ENCODE measurements at regions not wholly inside any gene's neighbourhood (a gene's known extent, or its start where the extent isn't known, plus 50 kb on each side); places are given as distances from the start of the nearest gene placed in this dataset.

- ATAC-seq (replicated peaks) = no peak
- H3K4me3 Mint-ChIP-seq = no peak overlapping the region
Observed at GRCh38 chr5:167643631-167644280, 647.7 kb upstream of the WWC1 start.

GRCh38 chr5:167644619-167645018, 646.8 kb upstream of the WWC1 start:
- H3K4me1 Mint-ChIP-seq = no peaks in the 10 kb centered on the region
- no peaks in the 10 kb centered on the region for H3K36me3 Mint-ChIP-seq
- H3K27me3 Mint-ChIP-seq = no peaks in the 10 kb centered on the region
- no peak for ATAC-seq (replicated peaks)
- no peak overlapping the region for H3K4me3 Mint-ChIP-seq
- no peak for DNase-seq
- H3K27ac Mint-ChIP-seq = no peak overlapping the region
- H3K9me3 Mint-ChIP-seq = no peaks in the 10 kb centered on the region

More at GRCh38 chr5:167643631-167644280, 647.7 kb upstream of the WWC1 start:
- Mint-ChIP-seq H3K27ac (no peak overlapping the region), H3K36me3 (no peaks in the 10 kb centered on the region), H3K9me3 (no peaks in the 10 kb centered on the region), H3K27me3 (no peaks in the 10 kb centered on the region), H3K4me1 (no peaks in the 10 kb centered on the region)
- no peak for DNase-seq

GRCh38 chr5:167649471-167649870, 642.0 kb upstream of the WWC1 start:
- H3K27me3 Mint-ChIP-seq = no peaks in the 10 kb centered on the region
- no peaks in the 10 kb centered on the region for H3K4me1 Mint-ChIP-seq
- H3K36me3 Mint-ChIP-seq = no peaks in the 10 kb centered on the region
- no peak overlapping the region for H3K27ac Mint-ChIP-seq
- peaks cover 0 to 4% of the 10 kb centered on the region in 2 donors for H3K9me3 Mint-ChIP-seq
- DNase-seq (no peak), ATAC-seq (replicated peaks) (no peak)
- H3K4me3 Mint-ChIP-seq = no peak overlapping the region

- no peak overlapping the region for H3K4me3 Mint-ChIP-seq
- no peak for ATAC-seq (replicated peaks)
- H3K4me1 Mint-ChIP-seq = no peaks in the 10 kb centered on the region
- peaks cover 0 to 4% of the 10 kb centered on the region in 2 donors for H3K9me3 Mint-ChIP-seq
- DNase-seq = no peak
- no peaks in the 10 kb centered on the region for H3K27me3 Mint-ChIP-seq
- H3K36me3 Mint-ChIP-seq = no peaks in the 10 kb centered on the region
- H3K27ac Mint-ChIP-seq = no peak overlapping the region
Observed at GRCh38 chr5:167652690-167653089, 638.8 kb upstream of the WWC1 start.

GRCh38 chr5:167653645-167654106, 637.8 kb upstream of the WWC1 start:
- H3K9me3 Mint-ChIP-seq = peaks cover 0 to 4% of the 10 kb centered on the region in 2 donors
- H3K27me3 Mint-ChIP-seq = no peaks in the 10 kb centered on the region
- H3K36me3 Mint-ChIP-seq = no peaks in the 10 kb centered on the region
- no peak overlapping the region for H3K4me3 Mint-ChIP-seq
- H3K27ac Mint-ChIP-seq = no peak overlapping the region
- H3K4me1 Mint-ChIP-seq = no peaks in the 10 kb centered on the region
- DNase-seq = no peak
- ATAC-seq (replicated peaks) = no peak

- H3K27me3 Mint-ChIP-seq = no peaks in the 10 kb centered on the region
- no peak overlapping the region for H3K27ac Mint-ChIP-seq
- DNase-seq (no peak), ATAC-seq (replicated peaks) (no peak)
- H3K4me3 Mint-ChIP-seq = no peak overlapping the region
- peaks cover 0 to 4% of the 10 kb centered on the region in 2 donors for H3K9me3 Mint-ChIP-seq
- no peaks in the 10 kb centered on the region for H3K36me3 Mint-ChIP-seq
- no peaks in the 10 kb centered on the region for H3K4me1 Mint-ChIP-seq
Observed at GRCh38 chr5:167657016-167657415, 634.4 kb upstream of the WWC1 start.

- DNase-seq (no peak), ATAC-seq (replicated peaks) (no peak)
- no peak overlapping the region for H3K4me3 Mint-ChIP-seq
- H3K4me1 Mint-ChIP-seq = no peaks in the 10 kb centered on the region
- no peaks in the 10 kb centered on the region for H3K36me3 Mint-ChIP-seq
- H3K9me3 Mint-ChIP-seq = no peaks in the 10 kb centered on the region
- H3K27ac Mint-ChIP-seq = no peak overlapping the region
- no peaks in the 10 kb centered on the region for H3K27me3 Mint-ChIP-seq
Observed at GRCh38 chr5:167658889-167659288, 632.6 kb upstream of the WWC1 start.

- H3K27ac Mint-ChIP-seq = no peak overlapping the region
- no peak overlapping the region for H3K4me3 Mint-ChIP-seq
- no peaks in the 10 kb centered on the region for H3K27me3 Mint-ChIP-seq
- DNase-seq (no peak), ATAC-seq (replicated peaks) (no peak)
- no peaks in the 10 kb centered on the region for H3K36me3 Mint-ChIP-seq
- no peaks in the 10 kb centered on the region for H3K4me1 Mint-ChIP-seq
- H3K9me3 Mint-ChIP-seq = no peaks in the 10 kb centered on the region
Observed at GRCh38 chr5:167661605-167662004, 629.8 kb upstream of the WWC1 start.

- H3K27me3 Mint-ChIP-seq = no peaks in the 10 kb centered on the region
- H3K9me3 Mint-ChIP-seq = no peaks in the 10 kb centered on the region
- DNase-seq = no peak
- no peaks in the 10 kb centered on the region for H3K36me3 Mint-ChIP-seq
- no peak for ATAC-seq (replicated peaks)
- H3K27ac Mint-ChIP-seq = no peak overlapping the region
- no peak overlapping the region for H3K4me3 Mint-ChIP-seq
- H3K4me1 Mint-ChIP-seq = no peaks in the 10 kb centered on the region
Observed at GRCh38 chr5:167664222-167664804, 627.1 kb upstream of the WWC1 start.

- Mint-ChIP-seq H3K27ac (no peak overlapping the region), H3K4me3 (no peak overlapping the region), H3K4me1 (no peaks in the 10 kb centered on the region), H3K27me3 (no peaks in the 10 kb centered on the region), H3K36me3 (no peaks in the 10 kb centered on the region), H3K9me3 (no peaks in the 10 kb centered on the region)
- ATAC-seq (replicated peaks) (no peak), DNase-seq (no peak)
Observed at GRCh38 chr5:167665841-167666375, 625.5 kb upstream of the WWC1 start.

GRCh38 chr5:167671176-167671575, 620.3 kb upstream of the WWC1 start:
- no peaks in the 10 kb centered on the region for H3K27me3 Mint-ChIP-seq
- no peak for DNase-seq
- no peak for ATAC-seq (replicated peaks)
- H3K4me1 Mint-ChIP-seq = no peaks in the 10 kb centered on the region
- no peak overlapping the region for H3K27ac Mint-ChIP-seq
- H3K9me3 Mint-ChIP-seq = peaks cover 0 to 3% of the 10 kb centered on the region in 2 donors
- no peaks in the 10 kb centered on the region for H3K36me3 Mint-ChIP-seq
- no peak overlapping the region for H3K4me3 Mint-ChIP-seq

GRCh38 chr5:167673942-167674341, 617.5 kb upstream of the WWC1 start:
- DNase-seq = no peak
- Mint-ChIP-seq H3K4me3 (no peak overlapping the region), H3K27me3 (no peaks in the 10 kb centered on the region), H3K9me3 (peaks cover 3 to 5% of the 10 kb centered on the region in 2 donors), H3K36me3 (no peaks in the 10 kb centered on the region), H3K27ac (no peak overlapping the region), H3K4me1 (no peaks in the 10 kb centered on the region)
- ATAC-seq (replicated peaks) = no peak

GRCh38 chr5:167678481-167678880, 613.0 kb upstream of the WWC1 start:
- ATAC-seq (replicated peaks) (no peak), DNase-seq (no peak)
- Mint-ChIP-seq H3K27me3 (no peaks in the 10 kb centered on the region), H3K9me3 (peaks cover 3 to 9% of the 10 kb centered on the region in 2 donors), H3K4me3 (no peak overlapping the region), H3K27ac (no peak overlapping the region), H3K36me3 (no peaks in the 10 kb centered on the region), H3K4me1 (no peaks in the 10 kb centered on the region)

GRCh38 chr5:167684251-167684650, 607.2 kb upstream of the WWC1 start:
- Mint-ChIP-seq H3K4me3 (no peak overlapping the region), H3K27me3 (no peaks in the 10 kb centered on the region), H3K36me3 (no peaks in the 10 kb centered on the region), H3K9me3 (peaks cover 0 to 6% of the 10 kb centered on the region in 2 donors), H3K4me1 (no peaks in the 10 kb centered on the region), H3K27ac (no peak overlapping the region)
- no peak for DNase-seq
- no peak for ATAC-seq (replicated peaks)

All from stimulated activated naive B cell treated with anti-CD40 and anti-IgM and Interleukin-4, amounts not matched to agents 10 μg/mL and 1 μg/mL and 100 μg/mL, for 72 hours (primary cell).